Activated CD4-positive, alpha-beta T cell treated with anti-CD3 and anti-CD28 coated beads, Interleukin-2, amount 10 ng/mL, durations not matched to agents 24 days and 14 days (primary cell): ENCODE measurements at regions not wholly inside any gene's neighbourhood (a gene's known extent, or its start where the extent isn't known, plus 50 kb on each side); places are given as distances from the start of the nearest gene placed in this dataset.

Experiments used
- DNase-seq: peaks from one replicate; pipeline ENCODE4 v3.0.0; 2022
- H3K27ac Mint-ChIP-seq: one replicate; pipeline ENCODE4 v1.8.0; 2022; ENCODE audit warnings: mild to moderate bottlenecking, mixed read lengths
- H3K27me3 Mint-ChIP-seq: one replicate; pipeline ENCODE4 v1.8.0; 2022; ENCODE audit warnings: mixed read lengths
- H3K36me3 Mint-ChIP-seq: one replicate; pipeline ENCODE4 v1.8.0; 2022; ENCODE audit warnings: low read depth, mild to moderate bottlenecking, mixed read lengths
- H3K4me1 Mint-ChIP-seq: one replicate; pipeline ENCODE4 v1.8.0; 2021; ENCODE audit warnings: mixed read lengths
- H3K4me3 Mint-ChIP-seq: one replicate; pipeline ENCODE4 v1.8.0; 2022; ENCODE audit warnings: mild to moderate bottlenecking, moderate library complexity, mixed read lengths
- H3K9me3 Mint-ChIP-seq: one replicate; pipeline ENCODE4 v1.8.0; 2021; ENCODE audit warnings: mixed read lengths
- intact Hi-C: fragments of 100-400 bp; cut with micrococcal nuclease; formaldehyde crosslinking; loops from one replicate; pipeline ENCODE4 v1.15.1; 2023

- peaks cover 10% of the 10 kb centered on the region for H3K27me3 Mint-ChIP-seq
- H3K4me3 Mint-ChIP-seq: no peak overlapping the region
- H3K4me1 Mint-ChIP-seq: no peaks in the 10 kb centered on the region
- DNase-seq: no peak
- H3K27ac Mint-ChIP-seq: no peak overlapping the region
- H3K9me3 Mint-ChIP-seq: peaks cover 8% of the 10 kb centered on the region
- no peaks in the 10 kb centered on the region for H3K36me3 Mint-ChIP-seq
- intact Hi-C loops: no loop called here
These were observed 127.5 kb upstream of the CD96 start for GRCh38 chr3:111414531-111414930.

GRCh38 chr3:111415018-111415417 lies 127.0 kb upstream of the CD96 start:
- intact Hi-C loops: no loop called here
- Mint-ChIP-seq H3K27me3 (peaks cover 11% of the 10 kb centered on the region), H3K27ac (no peak overlapping the region), H3K4me3 (no peak overlapping the region), H3K9me3 (peaks cover 8% of the 10 kb centered on the region), H3K4me1 (no peaks in the 10 kb centered on the region), H3K36me3 (no peaks in the 10 kb centered on the region)
- no peak for DNase-seq

- intact Hi-C loops: no loop called here
- Mint-ChIP-seq H3K4me1 (no peaks in the 10 kb centered on the region), H3K27me3 (peaks cover 10% of the 10 kb centered on the region), H3K4me3 (no peak overlapping the region), H3K27ac (no peak overlapping the region), H3K36me3 (no peaks in the 10 kb centered on the region), H3K9me3 (peaks cover 16% of the 10 kb centered on the region)
- no peak for DNase-seq
These were observed 123.6 kb upstream of the CD96 start for GRCh38 chr3:111418391-111418790.

GRCh38 chr3:111428301-111428700 lies 113.7 kb upstream of the CD96 start:
- DNase-seq: no peak
- intact Hi-C loops: no loop called here
- no peaks in the 10 kb centered on the region for H3K4me1 Mint-ChIP-seq
- H3K27me3 Mint-ChIP-seq: peaks cover 1% of the 10 kb centered on the region
- no peaks in the 10 kb centered on the region for H3K36me3 Mint-ChIP-seq
- H3K4me3 Mint-ChIP-seq: no peak overlapping the region
- H3K27ac Mint-ChIP-seq: no peak overlapping the region
- peaks cover 8% of the 10 kb centered on the region for H3K9me3 Mint-ChIP-seq

GRCh38 chr3:111434941-111435622 lies 106.9 kb upstream of the CD96 start:
- H3K36me3 Mint-ChIP-seq: no peaks in the 10 kb centered on the region
- no peak overlapping the region for H3K27ac Mint-ChIP-seq
- no peak for DNase-seq
- H3K4me3 Mint-ChIP-seq: no peak overlapping the region
- H3K9me3 Mint-ChIP-seq: peaks cover 5% of the 10 kb centered on the region
- no peaks in the 10 kb centered on the region for H3K27me3 Mint-ChIP-seq
- intact Hi-C loops: no loop called here
- H3K4me1 Mint-ChIP-seq: no peaks in the 10 kb centered on the region

- DNase-seq: no peak
- Mint-ChIP-seq H3K27me3 (no peaks in the 10 kb centered on the region), H3K27ac (no peak overlapping the region), H3K9me3 (no peaks in the 10 kb centered on the region), H3K36me3 (no peaks in the 10 kb centered on the region), H3K4me3 (no peak overlapping the region), H3K4me1 (no peaks in the 10 kb centered on the region)
- intact Hi-C loops: no loop called here
These were observed 103.7 kb upstream of the CD96 start for GRCh38 chr3:111438283-111438682.

- no peak overlapping the region for H3K4me3 Mint-ChIP-seq
- H3K36me3 Mint-ChIP-seq: no peaks in the 10 kb centered on the region
- intact Hi-C loops: no loop called here
- H3K27me3 Mint-ChIP-seq: no peaks in the 10 kb centered on the region
- H3K4me1 Mint-ChIP-seq: peaks cover 1% of the 10 kb centered on the region
- no peak for DNase-seq
- H3K9me3 Mint-ChIP-seq: peaks cover 3% of the 10 kb centered on the region
- no peak overlapping the region for H3K27ac Mint-ChIP-seq
These were observed 87.4 kb upstream of the CD96 start for GRCh38 chr3:111454551-111454950.

- Mint-ChIP-seq H3K9me3 (peaks cover 12% of the 10 kb centered on the region), H3K27me3 (peaks cover 13% of the 10 kb centered on the region), H3K4me3 (no peak overlapping the region), H3K36me3 (no peaks in the 10 kb centered on the region), H3K27ac (no peak overlapping the region), H3K4me1 (no peaks in the 10 kb centered on the region)
- intact Hi-C loops: no loop called here
- DNase-seq: no peak
These were observed 76.8 kb upstream of the CD96 start for GRCh38 chr3:111465081-111465670.

- DNase-seq: no peak
- Mint-ChIP-seq H3K9me3 (peaks cover 28% of the 10 kb centered on the region), H3K36me3 (no peaks in the 10 kb centered on the region), H3K4me1 (no peaks in the 10 kb centered on the region), H3K27me3 (peaks cover 4% of the 10 kb centered on the region), H3K27ac (no peak overlapping the region), H3K4me3 (no peak overlapping the region)
- intact Hi-C loops: no loop called here
These were observed 72.0 kb upstream of the CD96 start for GRCh38 chr3:111470032-111470431.

- no peaks in the 10 kb centered on the region for H3K36me3 Mint-ChIP-seq
- no peaks in the 10 kb centered on the region for H3K4me1 Mint-ChIP-seq
- H3K27me3 Mint-ChIP-seq: peaks cover 4% of the 10 kb centered on the region
- no peak overlapping the region for H3K4me3 Mint-ChIP-seq
- no peak for DNase-seq
- peaks cover 28% of the 10 kb centered on the region for H3K9me3 Mint-ChIP-seq
- intact Hi-C loops: no loop called here
- H3K27ac Mint-ChIP-seq: no peak overlapping the region
These were observed 70.2 kb upstream of the CD96 start for GRCh38 chr3:111471831-111472230.

- intact Hi-C loops: no loop called here
- H3K4me1 Mint-ChIP-seq: no peaks in the 10 kb centered on the region
- no peak for DNase-seq
- H3K9me3 Mint-ChIP-seq: peaks cover 28% of the 10 kb centered on the region
- peaks cover 7% of the 10 kb centered on the region for H3K27me3 Mint-ChIP-seq
- H3K36me3 Mint-ChIP-seq: no peaks in the 10 kb centered on the region
- H3K27ac Mint-ChIP-seq: no peak overlapping the region
- no peak overlapping the region for H3K4me3 Mint-ChIP-seq
These were observed 69.4 kb upstream of the CD96 start for GRCh38 chr3:111472556-111472955.

GRCh38 chr3:111473550-111473949 lies 68.4 kb upstream of the CD96 start:
- DNase-seq: no peak
- peaks cover 24% of the 10 kb centered on the region for H3K9me3 Mint-ChIP-seq
- no peaks in the 10 kb centered on the region for H3K4me1 Mint-ChIP-seq
- H3K27ac Mint-ChIP-seq: no peak overlapping the region
- intact Hi-C loops: no loop called here
- peaks cover 7% of the 10 kb centered on the region for H3K27me3 Mint-ChIP-seq
- no peaks in the 10 kb centered on the region for H3K36me3 Mint-ChIP-seq
- H3K4me3 Mint-ChIP-seq: no peak overlapping the region

- no peak for DNase-seq
These were observed 65.3 kb upstream of the CD96 start for GRCh38 chr3:111476701-111477100.

GRCh38 chr3:111480091-111480490 lies 61.9 kb upstream of the CD96 start:
- DNase-seq: no peak
- intact Hi-C loops: no loop called here
- Mint-ChIP-seq H3K36me3 (no peaks in the 10 kb centered on the region), H3K9me3 (no peaks in the 10 kb centered on the region), H3K27ac (no peak overlapping the region), H3K4me1 (no peaks in the 10 kb centered on the region), H3K27me3 (peaks cover 3% of the 10 kb centered on the region), H3K4me3 (no peak overlapping the region)

More at GRCh38 chr3:111476701-111477100, 65.3 kb upstream of the CD96 start:
- no peaks in the 10 kb centered on the region for H3K4me1 Mint-ChIP-seq
- intact Hi-C loops: no loop called here
- H3K4me3 Mint-ChIP-seq: no peak overlapping the region
- no peaks in the 10 kb centered on the region for H3K36me3 Mint-ChIP-seq
- peaks cover 3% of the 10 kb centered on the region for H3K27me3 Mint-ChIP-seq
- peaks cover 11% of the 10 kb centered on the region for H3K9me3 Mint-ChIP-seq
- no peak overlapping the region for H3K27ac Mint-ChIP-seq

- H3K4me3 Mint-ChIP-seq: no peak overlapping the region
- H3K4me1 Mint-ChIP-seq: peaks cover 2% of the 10 kb centered on the region
- peaks cover 4% of the 10 kb centered on the region for H3K9me3 Mint-ChIP-seq
- peaks cover 3% of the 10 kb centered on the region for H3K27me3 Mint-ChIP-seq
- no peak overlapping the region for H3K27ac Mint-ChIP-seq
- H3K36me3 Mint-ChIP-seq: no peaks in the 10 kb centered on the region
- intact Hi-C loops: no loop called here
- DNase-seq: no peak
These were observed 60.4 kb upstream of the CD96 start for GRCh38 chr3:111481551-111481950.
